Esophagus squamous epithelium (tissue), 5 donors: ENCODE measurements at regions not wholly inside any gene's neighbourhood (a gene's known extent, or its start where the extent isn't known, plus 50 kb on each side); places are given as distances from the start of the nearest gene placed in this dataset.

ENCODE experiments used
- DNase-seq: peaks from one replicate; lab custom pipeline; 2025; lab: John Stamatoyannopoulos, UW
- H3K27ac ChIP-seq, 4 donors: fragments of 200-600 bp; sonication (generic); one replicate each; pipeline ENCODE4 v1.5.1; 2016 to 2019; ENCODE audit warnings: mild to moderate bottlenecking in 1 of 4
- H3K27me3 ChIP-seq, 4 donors: fragments of 200-600 bp; sonication (generic); 1 replicate in 3 of 4; 2 replicates in 1 of 4; pipeline versions ENCODE4 v1.5.1 to v1.6.0; 2017 to 2021; ENCODE audit warnings: antibody characterized with exemption in 1 of 4
- H3K36me3 ChIP-seq, 3 donors: fragments of 200-600 bp; sonication (generic); one replicate each; pipeline ENCODE4 v1.5.1; 2016 to 2019
- H3K4me1 ChIP-seq, 3 donors: fragments of 200-600 bp; sonication (generic); one replicate each; pipeline ENCODE4 v1.5.1; 2017 to 2019
- H3K4me3 ChIP-seq, 4 donors: fragments of 200-600 bp; sonication (generic); 1 replicate in 3 of 4; 2 replicates in 1 of 4; pipeline ENCODE4 v1.5.1; 2016 to 2019; ENCODE audit warnings: mild to moderate bottlenecking in 2 of 4, moderate library complexity in 1 of 4
- H3K9me3 ChIP-seq, 3 donors: fragments of 200-600 bp; sonication (generic); one replicate each; pipeline ENCODE4 v1.5.1; 2016 to 2019
- CTCF ChIP-seq, 6 experiments: fragments of 450-650 bp in 4 of 6; fragments of 200-600 bp in 2 of 6; sonication (generic) in 2 of 6; IDR thresholded peaks; one replicate each; pipeline ENCODE4 v1.5.1; 2016 to 2019; ENCODE audit warnings: antibody characterized with exemption in 6 of 6, mild to moderate bottlenecking in 4 of 6, moderate library complexity in 4 of 6
- POLR2A ChIP-seq, 4 donors: fragments of 450-650 bp; IDR thresholded peaks; one replicate each; pipeline ENCODE4 v1.6.1; 2017; ENCODE audit warnings: antibody characterized with exemption in 4 of 4, mild to moderate bottlenecking in 4 of 4, moderate library complexity in 3 of 4
- WGBS, 2 donors: methylation state at CpG; one replicate each; pipeline ENCODE4 v1.1.5; 2018; 5-methylcytosine and 5-hydroxymethylcytosine counted together
- intact Hi-C: fragments of 100-400 bp; cut with DNase I; formaldehyde crosslinking; loops from one replicate; pipeline ENCODE4 v1.15.0; 2022
- donor health status: DM: yes; HTN: yes; CAD: no.

GRCh38 chr5:168147106-168147505 is 144.3 kb upstream of the WWC1 start:
- TF ChIP-seq CTCF (IDR thresholded peaks at IDR 0.05): no peak
- DNase-seq: no peak
- H3K9me3 ChIP-seq: no peaks in the 10 kb centered on the region
- no peak overlapping the region for H3K4me3 ChIP-seq
- intact Hi-C loops: no loop called here
- WGBS, 2 donors: 80 to 86% methylated on average over 8 of the region's 8 CpGs
- no peaks in the 10 kb centered on the region for H3K4me1 ChIP-seq
- no peaks in the 10 kb centered on the region for H3K36me3 ChIP-seq
- no peaks in the 10 kb centered on the region for H3K27me3 ChIP-seq
- no peak overlapping the region for H3K27ac ChIP-seq

- DNase-seq: no peak
- WGBS, 2 donors: 67 to 69% methylated on average over 9 to 10 of the region's 10 CpGs
- H3K9me3 ChIP-seq: no peaks in the 10 kb centered on the region
- no peaks in the 10 kb centered on the region for H3K36me3 ChIP-seq
- no peak overlapping the region for H3K27ac ChIP-seq
- no peaks in the 10 kb centered on the region for H3K27me3 ChIP-seq
- no peak overlapping the region for H3K4me3 ChIP-seq
- intact Hi-C loops: no loop called here
- no peaks in the 10 kb centered on the region for H3K4me1 ChIP-seq
- no peak for TF ChIP-seq CTCF (IDR thresholded peaks at IDR 0.05)
- no peak for TF ChIP-seq POLR2A (IDR thresholded peaks at IDR 0.05)
These were observed 143.7 kb upstream of the WWC1 start for GRCh38 chr5:168147568-168148360.

GRCh38 chr5:168151041-168151440 is 140.4 kb upstream of the WWC1 start:
- TF ChIP-seq POLR2A (IDR thresholded peaks at IDR 0.05) (no peak), CTCF (IDR thresholded peaks at IDR 0.05) (no peak)
- Histone ChIP-seq H3K4me1 (no peaks in the 10 kb centered on the region), H3K4me3 (no peak overlapping the region), H3K27me3 (no peaks in the 10 kb centered on the region), H3K27ac (no peak overlapping the region), H3K9me3 (no peaks in the 10 kb centered on the region), H3K36me3 (no peaks in the 10 kb centered on the region)
- intact Hi-C loops: no loop called here
- DNase-seq: no peak
- WGBS, 2 donors: 89 to 93% methylated on average over 6 of the region's 6 CpGs

- Histone ChIP-seq H3K27ac (no peak overlapping the region), H3K36me3 (no peaks in the 10 kb centered on the region), H3K9me3 (no peaks in the 10 kb centered on the region), H3K27me3 (no peaks in the 10 kb centered on the region), H3K4me3 (no peak overlapping the region), H3K4me1 (no peaks in the 10 kb centered on the region)
- DNase-seq: no peak
- intact Hi-C loops: no loop called here
- TF ChIP-seq POLR2A (IDR thresholded peaks at IDR 0.05) (no peak), CTCF (IDR thresholded peaks at IDR 0.05) (no peak)
- 78 to 88% methylated on average over 3 of the region's 3 CpGs for WGBS, 2 donors
These were observed 138.8 kb upstream of the WWC1 start for GRCh38 chr5:168152660-168153059.

GRCh38 chr5:168153263-168153875 is 138.1 kb upstream of the WWC1 start:
- no peak overlapping the region for H3K27ac ChIP-seq
- no peaks in the 10 kb centered on the region for H3K27me3 ChIP-seq
- TF ChIP-seq CTCF (IDR thresholded peaks at IDR 0.05): no peak
- no peak for TF ChIP-seq POLR2A (IDR thresholded peaks at IDR 0.05)
- intact Hi-C loops: no loop called here
- no peaks in the 10 kb centered on the region for H3K4me1 ChIP-seq
- 77 to 82% methylated on average over 6 to 7 of the region's 7 CpGs for WGBS, 2 donors
- no peaks in the 10 kb centered on the region for H3K9me3 ChIP-seq
- no peak overlapping the region for H3K4me3 ChIP-seq
- H3K36me3 ChIP-seq: no peaks in the 10 kb centered on the region
- no peak for DNase-seq
